ENCODE measurements at regions not wholly inside any gene's neighbourhood (a gene's known extent, or its start where the extent isn't known, plus 50 kb on each side); places are given as distances from the start of the nearest gene placed in this dataset.

DNA sequence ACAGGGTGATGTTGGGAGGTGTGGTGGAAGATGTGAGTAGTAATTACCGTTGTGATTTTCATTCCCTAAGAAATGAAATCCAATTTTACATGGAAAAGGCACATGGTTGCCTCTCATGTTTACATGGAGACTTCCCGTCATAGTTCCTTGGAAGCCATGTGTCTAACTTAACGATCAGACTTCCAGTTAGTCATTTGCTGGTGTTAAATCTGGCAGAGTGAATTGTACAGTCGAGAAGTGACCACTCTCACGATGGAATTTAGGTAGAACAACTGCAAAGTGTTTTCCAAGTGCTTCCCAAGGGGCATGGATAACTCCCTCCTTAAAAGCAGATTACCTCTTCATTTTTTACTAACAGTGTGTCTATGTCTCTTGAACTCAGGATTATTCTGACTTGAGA is 145.8 kb upstream of the CCN2 start:
- TF ChIP-seq, protein P1, sequence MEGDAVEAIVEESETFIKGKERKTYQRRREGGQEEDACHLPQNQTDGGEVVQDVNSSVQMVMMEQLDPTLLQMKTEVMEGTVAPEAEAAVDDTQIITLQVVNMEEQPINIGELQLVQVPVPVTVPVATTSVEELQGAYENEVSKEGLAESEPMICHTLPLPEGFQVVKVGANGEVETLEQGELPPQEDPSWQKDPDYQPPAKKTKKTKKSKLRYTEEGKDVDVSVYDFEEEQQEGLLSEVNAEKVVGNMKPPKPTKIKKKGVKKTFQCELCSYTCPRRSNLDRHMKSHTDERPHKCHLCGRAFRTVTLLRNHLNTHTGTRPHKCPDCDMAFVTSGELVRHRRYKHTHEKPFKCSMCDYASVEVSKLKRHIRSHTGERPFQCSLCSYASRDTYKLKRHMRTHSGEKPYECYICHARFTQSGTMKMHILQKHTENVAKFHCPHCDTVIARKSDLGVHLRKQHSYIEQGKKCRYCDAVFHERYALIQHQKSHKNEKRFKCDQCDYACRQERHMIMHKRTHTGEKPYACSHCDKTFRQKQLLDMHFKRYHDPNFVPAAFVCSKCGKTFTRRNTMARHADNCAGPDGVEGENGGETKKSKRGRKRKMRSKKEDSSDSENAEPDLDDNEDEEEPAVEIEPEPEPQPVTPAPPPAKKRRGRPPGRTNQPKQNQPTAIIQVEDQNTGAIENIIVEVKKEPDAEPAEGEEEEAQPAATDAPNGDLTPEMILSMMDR (IDR thresholded peaks at IDR 0.05) = no peak
- TF ChIP-seq, protein P2, sequence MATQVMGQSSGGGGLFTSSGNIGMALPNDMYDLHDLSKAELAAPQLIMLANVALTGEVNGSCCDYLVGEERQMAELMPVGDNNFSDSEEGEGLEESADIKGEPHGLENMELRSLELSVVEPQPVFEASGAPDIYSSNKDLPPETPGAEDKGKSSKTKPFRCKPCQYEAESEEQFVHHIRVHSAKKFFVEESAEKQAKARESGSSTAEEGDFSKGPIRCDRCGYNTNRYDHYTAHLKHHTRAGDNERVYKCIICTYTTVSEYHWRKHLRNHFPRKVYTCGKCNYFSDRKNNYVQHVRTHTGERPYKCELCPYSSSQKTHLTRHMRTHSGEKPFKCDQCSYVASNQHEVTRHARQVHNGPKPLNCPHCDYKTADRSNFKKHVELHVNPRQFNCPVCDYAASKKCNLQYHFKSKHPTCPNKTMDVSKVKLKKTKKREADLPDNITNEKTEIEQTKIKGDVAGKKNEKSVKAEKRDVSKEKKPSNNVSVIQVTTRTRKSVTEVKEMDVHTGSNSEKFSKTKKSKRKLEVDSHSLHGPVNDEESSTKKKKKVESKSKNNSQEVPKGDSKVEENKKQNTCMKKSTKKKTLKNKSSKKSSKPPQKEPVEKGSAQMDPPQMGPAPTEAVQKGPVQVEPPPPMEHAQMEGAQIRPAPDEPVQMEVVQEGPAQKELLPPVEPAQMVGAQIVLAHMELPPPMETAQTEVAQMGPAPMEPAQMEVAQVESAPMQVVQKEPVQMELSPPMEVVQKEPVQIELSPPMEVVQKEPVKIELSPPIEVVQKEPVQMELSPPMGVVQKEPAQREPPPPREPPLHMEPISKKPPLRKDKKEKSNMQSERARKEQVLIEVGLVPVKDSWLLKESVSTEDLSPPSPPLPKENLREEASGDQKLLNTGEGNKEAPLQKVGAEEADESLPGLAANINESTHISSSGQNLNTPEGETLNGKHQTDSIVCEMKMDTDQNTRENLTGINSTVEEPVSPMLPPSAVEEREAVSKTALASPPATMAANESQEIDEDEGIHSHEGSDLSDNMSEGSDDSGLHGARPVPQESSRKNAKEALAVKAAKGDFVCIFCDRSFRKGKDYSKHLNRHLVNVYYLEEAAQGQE (IDR thresholded peaks at IDR 0.05; ENCODE audit: low read depth, low read length) = no peak
- TF ChIP-seq EP300 (IDR thresholded peaks at IDR 0.05; ENCODE audit: borderline replicate concordance in 1 of 2, low read depth in 1 of 2, low read length in 1 of 2) (no peak), TAF1 (IDR thresholded peaks at IDR 0.05; ENCODE audit: borderline replicate concordance, low read depth, low read length) (no peak), GATA2 (CRISPR knock-in tag; IDR thresholded peaks at IDR 0.05) (no peak), CHD2 (IDR thresholded peaks at IDR 0.05; ENCODE audit: low read length, partially characterized antibody) (no peak)

Measured in SK-N-SH (cell line).